SK-N-MC (cell line): ENCODE measurements at regions not wholly inside any gene's neighbourhood (a gene's known extent, or its start where the extent isn't known, plus 50 kb on each side); places are given as distances from the start of the nearest gene placed in this dataset.

Source experiments
- DNase-seq: peaks from one replicate; pipeline ENCODE4 v3.0.0-alpha.2; 2011; ENCODE audit warnings: low read depth, low spot score
- H3K27ac ChIP-seq: fragments of 200-600 bp; sonication (generic); 2 replicates; pipeline ENCODE4 v1.5.1; 2016; ENCODE audit warnings: mixed run types
- H3K36me3 ChIP-seq: fragments of 200-600 bp; sonication (generic); 2 replicates; pipeline ENCODE4 v1.6.1; 2017; ENCODE audit warnings: antibody characterized with exemption, low read length, mixed read lengths; ENCODE audit not compliant: insufficient read depth
- H3K4me3 ChIP-seq: fragments of 200-600 bp; sonication (generic); 2 replicates; pipeline ENCODE4 v1.5.1; 2016
- H3K9ac ChIP-seq: fragments of 200-600 bp; sonication (generic); 2 replicates; pipeline ENCODE4 v1.8.0; 2017; ENCODE audit warnings: mixed run types, mixed read lengths; ENCODE audit not compliant: insufficient read length
- H3K9me3 ChIP-seq: fragments of 200-600 bp; sonication (generic); 2 replicates; pipeline ENCODE4 v1.6.1; 2017; ENCODE audit warnings: low read depth, mild to moderate bottlenecking, antibody characterized with exemption, low read length, moderate library complexity, mixed read lengths
- EZH2 ChIP-seq: fragments of 200-600 bp; sonication (generic); IDR thresholded peaks from one replicate; pipeline ENCODE4 v1.6.1; 2017; ENCODE audit warnings: antibody characterized with exemption
- FOXP2 ChIP-seq: optimal IDR thresholded peaks from 2 replicates; pipeline ENCODE3; 2011; ENCODE audit warnings: mild to moderate bottlenecking, moderate library complexity; ENCODE audit not compliant: insufficient read depth; ENCODE audit errors: extremely low read length, control extremely low read depth
- POLR2AphosphoS5 ChIP-seq: IDR thresholded peaks from 2 replicates; pipeline ENCODE4 v1.6.1; 2012; ENCODE audit warnings: mild to moderate bottlenecking, low read depth, low read length, borderline replicate concordance

GRCh38 chr3:20798666-20799065 is 612.7 kb upstream of the SGO1 start:
- H3K4me3 ChIP-seq = no peak overlapping the region
- TF ChIP-seq EZH2 (no peak), POLR2AphosphoS5 (no peak), FOXP2 (no peak)
- H3K27ac ChIP-seq = no peak overlapping the region

GRCh38 chr3:20787005-20787404 is 601.0 kb upstream of the SGO1 start:
- Histone ChIP-seq H3K9me3 (no peaks in the 10 kb centered on the region), H3K27ac (no peak overlapping the region), H3K4me3 (no peak overlapping the region), H3K9ac (no peak overlapping the region), H3K36me3 (no peaks in the 10 kb centered on the region)
- no peak for DNase-seq
- TF ChIP-seq POLR2AphosphoS5 (no peak), EZH2 (no peak), FOXP2 (no peak)

More at GRCh38 chr3:20798666-20799065, 612.7 kb upstream of the SGO1 start:
- no peaks in the 10 kb centered on the region for H3K9me3 ChIP-seq
- H3K9ac ChIP-seq = no peak overlapping the region
- no peak for DNase-seq
- H3K36me3 ChIP-seq = no peaks in the 10 kb centered on the region

GRCh38 chr3:20776692-20777091 is 590.7 kb upstream of the SGO1 start:
- no peak overlapping the region for H3K27ac ChIP-seq
- H3K9me3 ChIP-seq = no peaks in the 10 kb centered on the region
- no peak for DNase-seq
- H3K9ac ChIP-seq = no peak overlapping the region
- no peak overlapping the region for H3K4me3 ChIP-seq
- no peak for TF ChIP-seq POLR2AphosphoS5
- TF ChIP-seq FOXP2 = no peak
- TF ChIP-seq EZH2 = no peak
- no peaks in the 10 kb centered on the region for H3K36me3 ChIP-seq

- no peak for DNase-seq
- no peak for TF ChIP-seq EZH2
- TF ChIP-seq FOXP2 = no peak
- no peak for TF ChIP-seq POLR2AphosphoS5
- Histone ChIP-seq H3K27ac (no peak overlapping the region), H3K4me3 (no peak overlapping the region), H3K36me3 (no peaks in the 10 kb centered on the region), H3K9me3 (no peaks in the 10 kb centered on the region), H3K9ac (no peak overlapping the region)
Measured at GRCh38 chr3:20776286-20776685, 590.3 kb upstream of the SGO1 start.

GRCh38 chr3:20773320-20773984 is 587.4 kb upstream of the SGO1 start:
- Histone ChIP-seq H3K4me3 (no peak overlapping the region), H3K9me3 (no peaks in the 10 kb centered on the region), H3K36me3 (no peaks in the 10 kb centered on the region), H3K9ac (no peak overlapping the region), H3K27ac (no peak overlapping the region)
- no peak for DNase-seq
- TF ChIP-seq EZH2 = no peak
- no peak for TF ChIP-seq FOXP2
- no peak for TF ChIP-seq POLR2AphosphoS5

- TF ChIP-seq POLR2AphosphoS5 (no peak), EZH2 (no peak), FOXP2 (no peak)
- Histone ChIP-seq H3K27ac (no peak overlapping the region), H3K4me3 (no peak overlapping the region), H3K9ac (no peak overlapping the region), H3K36me3 (no peaks in the 10 kb centered on the region), H3K9me3 (no peaks in the 10 kb centered on the region)
- DNase-seq = no peak
Measured at GRCh38 chr3:20772869-20773268, 586.9 kb upstream of the SGO1 start.

GRCh38 chr3:20769430-20769829 is 583.4 kb upstream of the SGO1 start:
- TF ChIP-seq POLR2AphosphoS5 (no peak), EZH2 (no peak), FOXP2 (no peak)
- DNase-seq = no peak
- Histone ChIP-seq H3K9me3 (no peaks in the 10 kb centered on the region), H3K27ac (no peak overlapping the region), H3K36me3 (no peaks in the 10 kb centered on the region), H3K4me3 (no peak overlapping the region), H3K9ac (no peak overlapping the region)

GRCh38 chr3:20760981-20761380 is 575.0 kb upstream of the SGO1 start:
- no peak overlapping the region for H3K27ac ChIP-seq
- H3K36me3 ChIP-seq = no peaks in the 10 kb centered on the region
- no peaks in the 10 kb centered on the region for H3K9me3 ChIP-seq
- DNase-seq = no peak
- no peak overlapping the region for H3K4me3 ChIP-seq
- H3K9ac ChIP-seq = no peak overlapping the region
- no peak for TF ChIP-seq FOXP2
- no peak for TF ChIP-seq POLR2AphosphoS5
- no peak for TF ChIP-seq EZH2

- TF ChIP-seq EZH2 = no peak
- no peak for TF ChIP-seq POLR2AphosphoS5
- no peak for TF ChIP-seq FOXP2
- no peaks in the 10 kb centered on the region for H3K9me3 ChIP-seq
Measured at GRCh38 chr3:20752416-20752815, 566.4 kb upstream of the SGO1 start.

More at GRCh38 chr3:20752416-20752815, 566.4 kb upstream of the SGO1 start:
- H3K36me3 ChIP-seq = no peaks in the 10 kb centered on the region
- H3K27ac ChIP-seq = no peak overlapping the region
- H3K9ac ChIP-seq = no peak overlapping the region
- H3K4me3 ChIP-seq = no peak overlapping the region
- DNase-seq = no peak
